ENCODE measurements at regions not wholly inside any gene's neighbourhood (a gene's known extent, or its start where the extent isn't known, plus 50 kb on each side); places are given as distances from the start of the nearest gene placed in this dataset.

GRCh38 chr15:93250209-93250608 lies 161.2 kb upstream of the RGMA start:
- H3K9me3 Mint-ChIP-seq = no peaks in the 10 kb centered on the region
- no peak overlapping the region for H3K27ac Mint-ChIP-seq
- H3K4me1 Mint-ChIP-seq = peaks cover 10% of the 10 kb centered on the region
- no peak overlapping the region for H3K4me3 Mint-ChIP-seq
- H3K36me3 Mint-ChIP-seq = peaks cover 2% of the 10 kb centered on the region
- H3K27me3 Mint-ChIP-seq = peaks cover 15% of the 10 kb centered on the region

GRCh38 chr15:93249623-93250022 lies 160.6 kb upstream of the RGMA start:
- H3K36me3 Mint-ChIP-seq = peaks cover 2% of the 10 kb centered on the region
- peaks cover 10% of the 10 kb centered on the region for H3K4me1 Mint-ChIP-seq
- no peaks in the 10 kb centered on the region for H3K9me3 Mint-ChIP-seq
- no peak overlapping the region for H3K27ac Mint-ChIP-seq
- H3K4me3 Mint-ChIP-seq = no peak overlapping the region
- H3K27me3 Mint-ChIP-seq = peaks cover 15% of the 10 kb centered on the region

GRCh38 chr15:93247466-93248121 lies 158.6 kb upstream of the RGMA start:
- Mint-ChIP-seq H3K36me3 (peaks cover 2% of the 10 kb centered on the region), H3K27me3 (peaks cover 15% of the 10 kb centered on the region), H3K27ac (peak overlapping the region; percentile 69), H3K4me3 (no peak overlapping the region), H3K9me3 (no peaks in the 10 kb centered on the region), H3K4me1 (peaks cover 10% of the 10 kb centered on the region)

- peaks cover 10% of the 10 kb centered on the region for H3K4me1 Mint-ChIP-seq
- no peaks in the 10 kb centered on the region for H3K9me3 Mint-ChIP-seq
- no peak overlapping the region for H3K27ac Mint-ChIP-seq
- peaks cover 2% of the 10 kb centered on the region for H3K36me3 Mint-ChIP-seq
- no peak overlapping the region for H3K4me3 Mint-ChIP-seq
- peaks cover 17% of the 10 kb centered on the region for H3K27me3 Mint-ChIP-seq
Observed at GRCh38 chr15:93246266-93247242, 157.5 kb upstream of the RGMA start.

GRCh38 chr15:93245661-93246042 lies 156.6 kb upstream of the RGMA start:
- H3K9me3 Mint-ChIP-seq = no peaks in the 10 kb centered on the region
- peaks cover 10% of the 10 kb centered on the region for H3K4me1 Mint-ChIP-seq
- H3K27ac Mint-ChIP-seq = no peak overlapping the region
- H3K27me3 Mint-ChIP-seq = peaks cover 19% of the 10 kb centered on the region
- H3K4me3 Mint-ChIP-seq = no peak overlapping the region
- peaks cover 2% of the 10 kb centered on the region for H3K36me3 Mint-ChIP-seq

- no peaks in the 10 kb centered on the region for H3K9me3 Mint-ChIP-seq
- H3K27ac Mint-ChIP-seq = no peak overlapping the region
- peaks cover 19% of the 10 kb centered on the region for H3K27me3 Mint-ChIP-seq
- peaks cover 2% of the 10 kb centered on the region for H3K36me3 Mint-ChIP-seq
- no peak overlapping the region for H3K4me3 Mint-ChIP-seq
- peaks cover 10% of the 10 kb centered on the region for H3K4me1 Mint-ChIP-seq
Observed at GRCh38 chr15:93244696-93245660, 156.0 kb upstream of the RGMA start.

- H3K27me3 Mint-ChIP-seq = peaks cover 19% of the 10 kb centered on the region
- no peak overlapping the region for H3K27ac Mint-ChIP-seq
- peaks cover 2% of the 10 kb centered on the region for H3K36me3 Mint-ChIP-seq
Observed at GRCh38 chr15:93243573-93243972, 154.6 kb upstream of the RGMA start.

GRCh38 chr15:93241696-93242585 lies 152.9 kb upstream of the RGMA start:
- no peaks in the 10 kb centered on the region for H3K9me3 Mint-ChIP-seq
- no peaks in the 10 kb centered on the region for H3K36me3 Mint-ChIP-seq
- peaks cover under 1% of the 10 kb centered on the region for H3K4me1 Mint-ChIP-seq
- H3K4me3 Mint-ChIP-seq = no peak overlapping the region
- H3K27me3 Mint-ChIP-seq = peaks cover 10% of the 10 kb centered on the region
- no peak overlapping the region for H3K27ac Mint-ChIP-seq

More at GRCh38 chr15:93243573-93243972, 154.6 kb upstream of the RGMA start:
- peaks cover 10% of the 10 kb centered on the region for H3K4me1 Mint-ChIP-seq
- no peaks in the 10 kb centered on the region for H3K9me3 Mint-ChIP-seq
- H3K4me3 Mint-ChIP-seq = no peak overlapping the region

GRCh38 chr15:93239993-93240392 lies 151.0 kb upstream of the RGMA start:
- Mint-ChIP-seq H3K4me1 (peaks cover 13% of the 10 kb centered on the region), H3K27ac (no peak overlapping the region), H3K27me3 (peaks cover 11% of the 10 kb centered on the region), H3K4me3 (no peak overlapping the region), H3K9me3 (no peaks in the 10 kb centered on the region), H3K36me3 (no peaks in the 10 kb centered on the region)

GRCh38 chr15:93239591-93239990 lies 150.6 kb upstream of the RGMA start:
- Mint-ChIP-seq H3K36me3 (no peaks in the 10 kb centered on the region), H3K4me1 (peaks cover 13% of the 10 kb centered on the region), H3K9me3 (no peaks in the 10 kb centered on the region), H3K27ac (no peak overlapping the region), H3K4me3 (no peak overlapping the region), H3K27me3 (peaks cover 12% of the 10 kb centered on the region)

GRCh38 chr15:93238641-93239040 lies 149.6 kb upstream of the RGMA start:
- Mint-ChIP-seq H3K4me1 (peaks cover 13% of the 10 kb centered on the region), H3K27me3 (peaks cover 14% of the 10 kb centered on the region), H3K4me3 (no peak overlapping the region), H3K27ac (no peak overlapping the region), H3K36me3 (no peaks in the 10 kb centered on the region), H3K9me3 (no peaks in the 10 kb centered on the region)

- H3K27me3 Mint-ChIP-seq = peaks cover 20% of the 10 kb centered on the region
- no peaks in the 10 kb centered on the region for H3K9me3 Mint-ChIP-seq
- peak overlapping the region; percentile 76 for H3K27ac Mint-ChIP-seq
- no peaks in the 10 kb centered on the region for H3K36me3 Mint-ChIP-seq
- H3K4me3 Mint-ChIP-seq = peak overlapping the region; percentile 83
- H3K4me1 Mint-ChIP-seq = peaks cover 13% of the 10 kb centered on the region
Observed at GRCh38 chr15:93235926-93236780, 147.1 kb upstream of the RGMA start.

GRCh38 chr15:93235269-93235668 lies 146.3 kb upstream of the RGMA start:
- no peaks in the 10 kb centered on the region for H3K9me3 Mint-ChIP-seq
- H3K27ac Mint-ChIP-seq = no peak overlapping the region
- H3K4me3 Mint-ChIP-seq = no peak overlapping the region
- H3K27me3 Mint-ChIP-seq = peaks cover 22% of the 10 kb centered on the region
- peaks cover 13% of the 10 kb centered on the region for H3K4me1 Mint-ChIP-seq
- no peaks in the 10 kb centered on the region for H3K36me3 Mint-ChIP-seq

- Mint-ChIP-seq H3K4me1 (peaks cover 13% of the 10 kb centered on the region), H3K36me3 (no peaks in the 10 kb centered on the region), H3K27me3 (peaks cover 26% of the 10 kb centered on the region), H3K9me3 (no peaks in the 10 kb centered on the region), H3K4me3 (no peak overlapping the region), H3K27ac (no peak overlapping the region)
Observed at GRCh38 chr15:93233710-93234109, 144.7 kb upstream of the RGMA start.
